CD14-positive monocyte (primary cell): ENCODE measurements at regions not wholly inside any gene's neighbourhood (a gene's known extent, or its start where the extent isn't known, plus 50 kb on each side); places are given as distances from the start of the nearest gene placed in this dataset.

Experiments
- DNase-seq, 3 donors: peaks; one replicate each; pipeline ENCODE4 v3.0.0-alpha.2; 2011 to 2022
- H2AFZ ChIP-seq: 2 replicates; pipeline ENCODE4 v1.6.0; 2012; ENCODE audit warnings: mild to moderate bottlenecking, low read depth, low read length, inconsistent platforms; ENCODE audit not compliant: insufficient read depth, poor library complexity, severe bottlenecking
- H3K27ac ChIP-seq, 2 donors: 1 replicate in 1 of 2; 2 replicates in 1 of 2; pipeline ENCODE4 v1.5.1; 2012 to 2013; ENCODE audit warnings: low read length in 2 of 2, control low read depth in 1 of 2, inconsistent platforms in 1 of 2, low read depth in 1 of 2, mild to moderate bottlenecking in 1 of 2
- H3K27me3 ChIP-seq, 2 donors: one replicate each; pipeline versions ENCODE4 v1.6.0 to v1.6.1; 2011 to 2013; ENCODE audit warnings: low read length in 2 of 2; ENCODE audit not compliant: control insufficient read depth in 2 of 2, insufficient read depth in 2 of 2
- H3K36me3 ChIP-seq, 2 donors: replicated peaks in 1 of 2; 1 replicate in 1 of 2; 2 replicates in 1 of 2; pipeline versions ENCODE4 v1.5.1 to v1.6.1; 2012 to 2013; ENCODE audit warnings: low read length in 2 of 2, control low read depth in 1 of 2, inconsistent platforms in 1 of 2, mild to moderate bottlenecking in 1 of 2; ENCODE audit not compliant: insufficient read depth in 2 of 2, control insufficient read depth in 1 of 2
- H3K4me1 ChIP-seq, 2 donors: 1 replicate in 1 of 2; 2 replicates in 1 of 2; pipeline versions ENCODE4 v1.5.1 to v1.6.1; 2012 to 2013; ENCODE audit warnings: low read length in 2 of 2, control low read depth in 1 of 2, inconsistent platforms in 1 of 2, mild to moderate bottlenecking in 1 of 2, moderate library complexity in 1 of 2; ENCODE audit not compliant: insufficient read depth in 2 of 2, control insufficient read depth in 1 of 2
- H3K4me2 ChIP-seq: replicated peaks from 2 replicates; pipeline ENCODE3; 2012; ENCODE audit warnings: low read length, moderate library complexity, mild to moderate bottlenecking; ENCODE audit not compliant: poor library complexity, severe bottlenecking; ENCODE audit errors: extremely low read depth
- H3K4me3 ChIP-seq, 3 experiments: fragments of 200-600 bp in 1 of 3; sonication (generic) in 1 of 3; replicated peaks in 1 of 3; 1 replicate in 2 of 3; 2 replicates in 1 of 3; pipeline ENCODE4 v1.5.1; 2011 to 2013; ENCODE audit warnings: low read length in 3 of 3, mild to moderate bottlenecking in 3 of 3, control low read depth in 2 of 3, low read depth in 2 of 3, inconsistent platforms in 1 of 3, moderate library complexity in 1 of 3
- H3K79me2 ChIP-seq: 2 replicates; pipeline ENCODE4 v1.6.0; 2012; ENCODE audit warnings: mild to moderate bottlenecking, control low read depth, inconsistent platforms, low read length, moderate library complexity; ENCODE audit not compliant: insufficient read depth
- H3K9ac ChIP-seq: 2 replicates; pipeline ENCODE4 v1.6.0; 2017; ENCODE audit warnings: low read length, mild to moderate bottlenecking; ENCODE audit not compliant: insufficient read depth, poor library complexity, severe bottlenecking
- H3K9me3 ChIP-seq, 2 donors: replicated peaks in 1 of 2; 1 replicate in 1 of 2; 2 replicates in 1 of 2; pipeline versions ENCODE4 v1.5.1 to v1.6.1; 2012 to 2013; ENCODE audit warnings: low read length in 2 of 2, control low read depth in 1 of 2; ENCODE audit not compliant: control insufficient read depth in 1 of 2, insufficient read depth in 1 of 2
- H4K20me1 ChIP-seq: 2 replicates; pipeline ENCODE4 v1.6.0; 2012; ENCODE audit warnings: mild to moderate bottlenecking, low read length, control low read depth, moderate library complexity; ENCODE audit not compliant: insufficient read depth
- H3K27ac Mint-ChIP-seq, 7 donors: one replicate each; pipeline ENCODE4 v1.8.0; 2020; ENCODE audit warnings: mild to moderate bottlenecking in 7 of 7, mixed read lengths in 7 of 7, moderate library complexity in 6 of 7, inconsistent platforms in 2 of 7
- H3K27me3 Mint-ChIP-seq, 3 donors: one replicate each; pipeline ENCODE4 v1.8.0; 2021 to 2022; ENCODE audit warnings: low read depth in 3 of 3, mild to moderate bottlenecking in 3 of 3, mixed read lengths in 3 of 3, moderate library complexity in 3 of 3, inconsistent platforms in 1 of 3
- H3K36me3 Mint-ChIP-seq, 2 donors: one replicate each; pipeline ENCODE4 v1.8.0; 2020; ENCODE audit warnings: mixed read lengths in 2 of 2, inconsistent platforms in 1 of 2, mild to moderate bottlenecking in 1 of 2
- H3K4me1 Mint-ChIP-seq: one replicate; pipeline ENCODE4 v1.8.0; 2020; ENCODE audit warnings: mild to moderate bottlenecking, mixed read lengths
- H3K4me3 Mint-ChIP-seq, 2 donors: one replicate each; pipeline ENCODE4 v1.8.0; 2020; ENCODE audit warnings: mild to moderate bottlenecking in 2 of 2, mixed read lengths in 2 of 2, moderate library complexity in 1 of 2
- H3K9me3 Mint-ChIP-seq, 7 donors: one replicate each; pipeline ENCODE4 v1.8.0; 2020 to 2022; ENCODE audit warnings: mixed read lengths in 7 of 7, mild to moderate bottlenecking in 6 of 7, moderate library complexity in 6 of 7, inconsistent platforms in 2 of 7
- CTCF ChIP-seq: fragments of 200-600 bp; IDR thresholded peaks from one replicate; pipeline ENCODE4 v1.8.0; 2022; ENCODE audit warnings: antibody characterized with exemption, mild to moderate bottlenecking
- WGBS: methylation state at CpG from one replicate; pipeline ENCODE4 v1.1.5; 2013; ENCODE audit warnings: missing lambda C conversion rate; ENCODE audit not compliant: insufficient coverage; 5-methylcytosine and 5-hydroxymethylcytosine counted together
- intact Hi-C, 2 donors: fragments of 100-400 bp; cut with micrococcal nuclease; formaldehyde crosslinking; loops; one replicate each; pipeline versions ENCODE4 v1.15.0 to v1.15.1; 2023

DNA sequence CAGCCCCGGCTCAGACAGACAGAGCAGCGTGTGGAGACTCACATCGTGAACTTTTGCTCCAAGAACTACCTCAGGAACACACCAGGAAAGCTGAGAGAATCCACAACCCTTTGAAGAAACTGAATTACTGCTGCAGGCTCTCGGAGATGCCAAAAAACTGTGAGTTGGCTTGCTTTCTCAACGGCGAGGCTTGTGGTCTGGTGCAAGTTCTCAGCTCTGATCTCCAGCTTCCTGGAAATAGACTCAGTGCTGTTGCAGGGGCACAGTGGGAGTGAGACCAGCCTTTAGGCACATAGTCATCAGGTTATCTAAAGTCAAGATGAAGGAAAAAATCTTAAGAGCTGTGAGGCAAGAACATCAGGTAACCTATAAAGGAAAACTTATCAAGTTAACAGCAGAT lies 273.7 kb upstream of the LRATD1 start:
- no peaks in the 10 kb centered on the region for H4K20me1 ChIP-seq
- no peak overlapping the region for H3K9ac ChIP-seq
- intact Hi-C loops, result no loop called here
- Mint-ChIP-seq H3K4me1 (no peaks in the 10 kb centered on the region), H3K4me3 (no peak overlapping the region), H3K9me3 (peaks cover 0 to 4% (median 0%) of the 10 kb centered on the region in 7 donors), H3K27me3 (no peaks in the 10 kb centered on the region), H3K36me3 (no peaks in the 10 kb centered on the region), H3K27ac (no peak overlapping the region)
- WGBS, result 76% methylated on average over 5 of the region's 6 CpGs
- no peak overlapping the region for H3K4me2 ChIP-seq
- H3K27ac ChIP-seq, result no peak overlapping the region
- no peaks in the 10 kb centered on the region for H3K27me3 ChIP-seq
- no peak overlapping the region for H2AFZ ChIP-seq
- no peak for DNase-seq
- H3K36me3 ChIP-seq, result no peaks in the 10 kb centered on the region
- no peak for TF ChIP-seq CTCF
- no peak overlapping the region for H3K4me3 ChIP-seq
- no peaks in the 10 kb centered on the region for H3K4me1 ChIP-seq
- H3K9me3 ChIP-seq, result peaks cover 3 to 6% of the 10 kb centered on the region in 2 donors
- no peaks in the 10 kb centered on the region for H3K79me2 ChIP-seq

DNA sequence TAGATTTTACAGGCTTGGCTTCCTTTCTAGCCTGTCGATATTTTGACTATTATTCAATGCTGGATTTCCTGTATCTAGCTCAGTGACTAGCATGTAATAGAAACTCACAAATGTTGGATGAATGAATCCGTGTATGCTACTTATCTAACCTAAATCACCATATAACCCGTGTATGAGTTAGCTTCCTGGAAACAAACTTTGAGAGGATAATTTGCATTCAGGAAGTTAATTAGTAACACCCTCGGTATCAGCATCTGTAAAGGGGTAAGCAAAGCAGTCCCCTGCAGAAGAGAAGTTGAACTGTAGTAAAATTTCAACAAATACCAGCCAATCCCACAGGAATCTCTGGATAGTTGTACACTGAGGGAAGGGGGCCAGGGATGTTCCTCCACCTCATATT lies 269.4 kb upstream of the LRATD1 start:
- no peak overlapping the region for H3K4me2 ChIP-seq
- no peaks in the 10 kb centered on the region for H3K27me3 ChIP-seq
- H3K27me3 Mint-ChIP-seq, result no peaks in the 10 kb centered on the region
- H3K79me2 ChIP-seq, result no peaks in the 10 kb centered on the region
- TF ChIP-seq CTCF, result no peak
- H3K4me1 Mint-ChIP-seq, result no peaks in the 10 kb centered on the region
- no peaks in the 10 kb centered on the region for H3K36me3 Mint-ChIP-seq
- no peak overlapping the region for H3K4me3 Mint-ChIP-seq
- peaks cover 3 to 6% of the 10 kb centered on the region in 2 donors for H3K9me3 ChIP-seq
- H3K9me3 Mint-ChIP-seq, result peaks cover 0 to 6% (median 2%) of the 10 kb centered on the region in 7 donors
- DNase-seq, result no peak
- no peak overlapping the region for H3K27ac ChIP-seq
- no CpG with 5 or more reads among the region's 4 CpGs for WGBS
- H3K9ac ChIP-seq, result no peak overlapping the region
- H3K36me3 ChIP-seq, result no peaks in the 10 kb centered on the region
- H4K20me1 ChIP-seq, result no peaks in the 10 kb centered on the region
- H3K4me3 ChIP-seq, result no peak overlapping the region
- H3K4me1 ChIP-seq, result no peaks in the 10 kb centered on the region
- H2AFZ ChIP-seq, result no peak overlapping the region
- H3K27ac Mint-ChIP-seq, result no peak overlapping the region
- intact Hi-C loops, result no loop called here
